HS-5 (cell line): ENCODE measurements at regions not wholly inside any gene's neighbourhood (a gene's known extent, or its start where the extent isn't known, plus 50 kb on each side); places are given as distances from the start of the nearest gene placed in this dataset.
A peak's percentile ranks its signal among the peaks of the same experiment; 100 is the strongest.

Source experiments
- DNase-seq: peaks from one replicate; pipeline ENCODE4 v3.0.0-alpha.2; 2012; ENCODE audit warnings: low read depth

GRCh38 chr2:22826703-22827102 is 558.3 kb upstream of the KLHL29 start:
- no peak for DNase-seq

DNA sequence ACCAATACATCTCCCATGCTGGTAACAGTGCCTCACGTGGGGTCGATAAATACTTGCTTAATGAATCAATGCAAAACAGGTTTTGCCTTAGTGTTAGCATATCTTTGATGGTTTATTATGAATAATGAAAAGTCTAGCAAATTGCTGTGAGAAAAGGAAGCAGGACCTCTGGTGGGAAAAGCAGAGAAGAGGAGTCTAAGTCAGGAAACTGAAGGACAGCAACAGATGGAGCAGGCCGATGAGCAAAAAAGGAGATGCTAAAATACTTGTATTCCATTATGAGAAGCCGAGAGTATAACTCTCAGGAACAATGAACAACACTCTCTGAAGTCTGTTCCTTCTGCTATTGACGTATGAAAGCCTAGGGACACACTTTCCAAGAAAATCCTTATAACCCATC is 555.2 kb upstream of the KLHL29 start:
- no peak for DNase-seq

GRCh38 chr2:22832196-22832595 is 552.8 kb upstream of the KLHL29 start:
- no peak for DNase-seq

GRCh38 chr2:22838461-22838860 is 546.5 kb upstream of the KLHL29 start:
- DNase-seq = no peak

DNA sequence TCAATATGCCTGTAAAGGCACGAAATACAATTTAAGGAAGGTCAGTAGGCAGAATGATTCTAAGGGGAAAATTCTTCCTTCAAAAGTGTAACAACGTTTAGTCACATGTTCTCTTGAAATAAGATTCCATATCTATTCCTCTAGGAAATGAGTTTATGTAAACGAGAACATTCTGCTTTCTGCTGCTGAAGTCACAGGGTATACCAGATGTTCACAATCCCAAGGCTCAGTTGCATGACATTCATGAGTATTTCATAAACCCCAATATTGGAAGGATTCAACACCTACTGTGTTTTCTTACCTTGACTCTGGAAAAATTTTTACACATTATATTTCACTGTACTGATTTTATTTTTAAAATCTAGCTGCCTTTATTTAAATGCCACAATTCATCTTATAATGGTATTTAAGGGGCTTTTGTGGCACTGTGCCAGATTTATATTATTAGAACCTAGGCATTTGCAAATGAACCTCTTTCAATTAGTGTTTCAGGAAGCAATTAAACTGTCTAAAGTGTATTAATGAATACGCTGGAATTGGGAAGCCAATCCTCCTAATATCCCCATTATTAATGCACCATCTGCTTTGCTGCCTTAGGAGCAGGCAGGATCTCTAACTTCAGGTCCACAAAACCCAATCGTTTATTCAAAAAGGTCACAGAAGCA is 542.6 kb upstream of the KLHL29 start:
- no peak for DNase-seq

- DNase-seq = no peak
Measured at GRCh38 chr2:22843919-22844537, 541.0 kb upstream of the KLHL29 start.

GRCh38 chr2:22850310-22850709 is 534.7 kb upstream of the KLHL29 start:
- no peak for DNase-seq

DNA sequence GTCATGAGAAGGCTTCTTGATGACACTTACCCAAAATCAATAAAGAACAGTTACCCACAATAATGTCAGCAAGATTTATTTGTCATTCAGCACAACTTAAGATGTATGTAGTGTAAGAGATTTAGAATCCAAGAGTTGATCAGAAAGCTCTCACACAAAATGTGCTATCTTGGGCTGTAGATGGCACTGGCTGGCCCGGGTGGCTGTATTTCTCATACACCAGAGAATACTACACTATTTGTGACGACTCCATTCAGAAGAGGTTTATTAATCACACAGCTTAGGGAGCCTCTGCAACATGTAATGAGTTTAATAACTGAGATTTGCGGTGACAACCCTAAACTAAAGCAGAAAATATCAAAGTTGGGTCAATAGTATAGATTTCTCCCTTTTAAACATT is 530.4 kb upstream of the KLHL29 start:
- DNase-seq = no peak

GRCh38 chr2:22855081-22855480 is 529.9 kb upstream of the KLHL29 start:
- no peak for DNase-seq

- DNase-seq = no peak
Measured at GRCh38 chr2:22855761-22856184, 529.2 kb upstream of the KLHL29 start.

- no peak for DNase-seq
Measured at GRCh38 chr2:22867973-22868372, 517.0 kb upstream of the KLHL29 start.

GRCh38 chr2:22878121-22878520 is 506.9 kb upstream of the KLHL29 start:
- no peak for DNase-seq

- no peak for DNase-seq
Measured at GRCh38 chr2:22879009-22879863, 505.7 kb upstream of the KLHL29 start.

GRCh38 chr2:22880161-22880560 is 504.8 kb upstream of the KLHL29 start:
- no peak for DNase-seq

GRCh38 chr2:22882011-22882410 is 503.0 kb upstream of the KLHL29 start:
- DNase-seq = no peak

DNA sequence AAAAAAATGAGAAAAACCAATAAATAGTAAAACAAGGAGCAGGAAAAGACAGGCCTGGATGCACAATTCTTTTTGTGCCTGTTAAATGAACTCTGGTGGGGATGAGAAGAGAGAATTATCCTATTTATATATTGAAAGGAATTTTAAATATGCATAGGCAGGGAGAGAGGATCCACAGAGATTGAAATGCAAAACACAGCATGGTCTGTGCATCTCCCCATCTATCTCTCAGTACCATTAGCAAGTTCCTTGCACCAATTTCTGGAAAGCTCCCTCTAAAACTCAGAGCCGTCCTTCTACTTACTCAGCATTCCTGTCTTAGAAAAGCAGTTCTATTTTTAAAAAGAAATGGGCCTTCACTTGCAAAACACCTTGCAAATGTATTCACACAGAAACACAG is 502.3 kb upstream of the KLHL29 start:
- no peak for DNase-seq

DNA sequence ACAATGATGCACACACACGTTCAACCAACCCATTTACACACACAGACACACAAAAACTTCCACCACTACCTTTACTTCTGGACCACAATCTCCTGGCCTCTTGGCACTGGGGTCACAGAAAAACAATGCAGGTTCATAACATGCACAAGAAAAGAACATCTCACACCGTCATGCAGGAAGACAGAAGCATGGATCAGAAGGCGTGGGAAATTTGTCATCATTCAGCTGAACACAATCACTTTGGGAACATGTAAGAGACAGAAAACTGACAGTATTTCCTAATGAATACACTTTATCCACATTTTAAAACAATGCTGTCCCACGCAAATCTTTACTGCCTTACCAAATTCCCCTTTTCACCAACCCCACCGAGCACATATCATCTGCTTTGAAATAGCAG is 501.9 kb upstream of the KLHL29 start:
- no peak for DNase-seq

- DNase-seq = no peak
Measured at GRCh38 chr2:22885245-22885644, 499.7 kb upstream of the KLHL29 start.

DNA sequence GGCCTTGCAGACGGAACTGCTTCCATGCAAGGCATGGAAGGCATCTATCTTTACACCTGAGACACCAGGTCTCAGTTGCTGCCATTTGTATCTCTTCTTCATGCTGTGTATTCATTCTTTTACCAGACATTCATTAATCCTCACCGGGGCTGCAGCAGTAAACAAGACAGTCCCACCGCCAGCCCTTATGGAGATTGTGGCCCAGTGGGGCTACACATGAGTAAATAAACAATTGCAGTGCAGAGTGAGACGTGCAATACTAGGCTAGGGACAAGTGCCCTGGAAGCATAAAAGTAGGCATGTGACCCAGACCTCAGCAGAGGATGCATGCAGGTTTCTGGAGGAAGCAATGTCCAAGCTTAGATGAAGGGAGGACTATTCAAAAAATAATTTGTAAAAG is 497.6 kb upstream of the KLHL29 start:
- no peak for DNase-seq

DNA sequence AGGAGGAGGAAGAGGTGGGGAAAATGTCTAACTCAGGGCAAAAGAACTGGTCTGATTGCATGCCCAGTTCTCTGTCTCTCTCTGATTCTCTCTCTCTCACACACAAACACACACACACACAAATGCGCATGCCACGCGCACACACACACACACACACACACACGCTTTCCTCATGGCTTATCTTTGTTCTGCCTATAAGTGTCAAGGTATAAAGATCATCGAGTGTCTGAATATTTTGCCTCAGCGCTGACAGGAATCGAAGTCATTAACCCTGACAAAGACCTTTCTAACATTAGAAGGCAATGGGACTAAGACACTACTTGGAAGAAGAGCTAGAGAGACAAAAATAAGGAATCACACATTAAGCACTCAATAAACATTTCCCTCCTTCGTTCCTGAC is 497.1 kb upstream of the KLHL29 start:
- DNase-seq = no peak

DNA sequence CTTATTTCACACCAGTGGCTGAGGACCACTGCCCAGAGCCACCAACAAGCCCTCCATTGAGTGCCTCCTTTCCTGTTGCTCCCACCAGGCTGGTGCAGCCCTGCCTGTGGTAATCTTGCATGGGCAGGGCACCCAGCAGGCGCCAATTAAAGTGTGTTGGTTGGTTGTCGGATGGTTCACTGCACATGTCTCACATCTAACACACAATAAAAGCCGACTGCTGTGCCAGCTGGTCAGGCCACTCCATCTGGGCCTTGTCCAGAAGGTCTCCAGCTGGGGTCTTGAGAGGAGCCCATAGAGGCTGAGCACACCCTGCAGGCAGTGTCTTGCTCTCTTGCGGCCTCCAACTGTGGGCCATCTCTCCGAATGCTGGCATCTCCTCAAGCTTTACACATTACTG is 494.8 kb upstream of the KLHL29 start:
- no peak for DNase-seq

GRCh38 chr2:22893761-22894517 is 491.0 kb upstream of the KLHL29 start:
- peak; percentile 36 for DNase-seq
